Adrenal gland (tissue), 5 donors: ENCODE measurements at regions not wholly inside any gene's neighbourhood (a gene's known extent, or its start where the extent isn't known, plus 50 kb on each side); places are given as distances from the start of the nearest gene placed in this dataset.

Source experiments
- CTCF ChIP-seq, 6 experiments: fragments of 450-650 bp in 4 of 6; fragments of 200-600 bp in 2 of 6; sonication (generic) in 1 of 6; IDR thresholded peaks; 1 replicate in 5 of 6; 2 replicates in 1 of 6; pipeline versions ENCODE4 v1.5.1 to v1.8.0; 2016 to 2021; ENCODE audit warnings: antibody characterized with exemption in 6 of 6, mild to moderate bottlenecking in 2 of 6, moderate library complexity in 1 of 6
- POLR2A ChIP-seq, 2 donors: fragments of 450-650 bp; IDR thresholded peaks; one replicate each; pipeline ENCODE4 v1.6.1; 2017; ENCODE audit warnings: antibody characterized with exemption in 2 of 2, mild to moderate bottlenecking in 2 of 2, moderate library complexity in 1 of 2
- donor health status: DM: no; HTN: no; CAD: no.

- TF ChIP-seq CTCF (IDR thresholded peaks at IDR 0.05) (no peak), POLR2A (IDR thresholded peaks at IDR 0.05) (no peak)
Observed at GRCh38 chr3:18137958-18138357, 287.2 kb downstream of the SATB1 start.
